Gastrocnemius medialis (tissue), 4 donors: ENCODE measurements at regions not wholly inside any gene's neighbourhood (a gene's known extent, or its start where the extent isn't known, plus 50 kb on each side); places are given as distances from the start of the nearest gene placed in this dataset.

Experiments
- ATAC-seq, 2 donors: fragments of 150-250 bp; one replicate each; pipeline ENCODE4 v1.9.1; 2016
- DNase-seq, 2 donors: peaks; one replicate each; pipeline ENCODE4 v3.0.0-alpha.2; 2019
- H3K27ac ChIP-seq, 4 donors: fragments of 200-600 bp; sonication (generic); 1 replicate in 1 of 4; 2 replicates in 3 of 4; pipeline ENCODE4 v1.5.1; 2016 to 2018; ENCODE audit warnings: mild to moderate bottlenecking in 2 of 4, moderate library complexity in 1 of 4
- H3K27me3 ChIP-seq, 3 donors: fragments of 200-600 bp; sonication (generic) in 2 of 3; 1 replicate in 1 of 3; 2 replicates in 2 of 3; pipeline versions ENCODE4 v1.5.1 to v1.6.0; 2016 to 2019; ENCODE audit warnings: mild to moderate bottlenecking in 1 of 3, moderate library complexity in 1 of 3
- H3K36me3 ChIP-seq, 2 donors: fragments of 200-600 bp; sonication (generic) in 1 of 2; one replicate each; pipeline ENCODE4 v1.5.1; 2017 to 2018
- H3K4me1 ChIP-seq, 2 donors: fragments of 200-600 bp; sonication (generic) in 1 of 2; one replicate each; pipeline ENCODE4 v1.5.1; 2016 to 2017; ENCODE audit warnings: mild to moderate bottlenecking in 2 of 2
- H3K4me3 ChIP-seq, 4 donors: fragments of 200-600 bp; sonication (generic) in 3 of 4; 1 replicate in 1 of 4; 2 replicates in 3 of 4; pipeline ENCODE4 v1.5.1; 2016 to 2019; ENCODE audit warnings: mild to moderate bottlenecking in 2 of 4
- H3K9me3 ChIP-seq, 3 donors: fragments of 200-600 bp; sonication (generic) in 2 of 3; 1 replicate in 1 of 3; 2 replicates in 2 of 3; pipeline ENCODE4 v1.5.1; 2016 to 2019
- CTCF ChIP-seq, 5 experiments: fragments of 450-650 bp in 3 of 5; fragments of 200-600 bp in 2 of 5; sonication (generic) in 2 of 5; IDR thresholded peaks in 4 of 5; conservative IDR thresholded peaks in 1 of 5; 1 replicate in 4 of 5; 2 replicates in 1 of 5; pipeline ENCODE4 v1.5.1; 2016 to 2019; ENCODE audit warnings: antibody characterized with exemption in 5 of 5, mild to moderate bottlenecking in 3 of 5, moderate library complexity in 3 of 5
- POLR2A ChIP-seq, 2 donors: fragments of 450-650 bp; IDR thresholded peaks; one replicate each; pipeline ENCODE4 v1.6.1; 2017; ENCODE audit warnings: antibody characterized with exemption in 2 of 2, mild to moderate bottlenecking in 2 of 2, moderate library complexity in 2 of 2
- in situ Hi-C, 4 donors: fragments of 200-750 bp; cut with MboI; loops; one replicate each; pipeline versions ENCODE4 v1.15.0 to v1.8.0; 2017; ENCODE audit warnings: low sequenced_read_pairs in 4 of 4
- intact Hi-C: fragments of 100-400 bp; cut with DNase I; formaldehyde crosslinking; loops from one replicate; pipeline ENCODE4 v1.15.1; 2023; ENCODE audit warnings: low total_unique reads

DNA sequence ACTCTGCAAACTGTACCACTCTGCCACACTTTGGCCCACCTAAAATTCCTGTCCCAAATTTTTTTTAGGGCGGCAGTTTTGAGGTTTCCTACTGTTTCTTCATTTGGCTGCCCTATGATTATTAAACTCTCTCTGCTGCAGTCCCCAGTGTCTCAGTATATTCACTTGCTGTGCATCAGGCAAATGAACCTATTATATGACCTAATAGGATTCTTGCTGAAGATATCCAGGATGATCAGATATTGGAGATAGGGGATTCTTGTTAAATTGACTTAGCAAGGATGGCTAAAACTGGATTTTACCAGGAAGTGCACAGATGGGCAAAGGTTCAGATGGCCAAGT lies 410.8 kb upstream of the DDI1 start:
- in situ Hi-C loops (no loop called here), intact Hi-C loops (no loop called here)
- Histone ChIP-seq H3K4me1 (no peaks in the 10 kb centered on the region), H3K27ac (no peak overlapping the region), H3K4me3 (no peak overlapping the region), H3K9me3 (no peaks in the 10 kb centered on the region), H3K27me3 (no peaks in the 10 kb centered on the region), H3K36me3 (no peaks in the 10 kb centered on the region)
- DNase-seq (no peak), ATAC-seq (no peak)
- no peak for TF ChIP-seq CTCF (IDR thresholded peaks at IDR 0.05 in 4 of 5, conservative IDR thresholded peaks at IDR 0.05 in 1 of 5)
- TF ChIP-seq POLR2A (IDR thresholded peaks at IDR 0.05) = no peak

DNA sequence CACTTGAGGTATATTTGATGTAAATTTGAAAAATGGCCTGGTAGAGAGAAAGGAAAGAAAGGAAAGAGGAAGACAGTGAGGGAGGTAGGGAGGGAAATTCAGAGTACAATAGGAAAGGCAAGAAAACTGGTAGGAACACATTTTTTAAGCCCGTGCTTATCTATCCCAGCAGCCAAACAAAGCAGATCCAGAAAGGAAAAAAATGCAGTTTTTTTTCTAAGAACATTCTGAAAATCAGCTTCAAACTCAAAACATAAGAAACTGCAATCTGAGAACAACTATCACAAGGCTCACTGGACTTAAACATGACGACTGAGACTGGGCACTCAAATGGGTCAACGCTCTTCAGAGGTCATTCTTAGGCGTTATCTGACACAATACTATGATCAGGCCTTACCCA lies 408.3 kb upstream of the DDI1 start:
- no peak overlapping the region for H3K27ac ChIP-seq
- H3K4me1 ChIP-seq = no peaks in the 10 kb centered on the region
- H3K9me3 ChIP-seq = no peaks in the 10 kb centered on the region
- in situ Hi-C loops = no loop called here
- intact Hi-C loops = no loop called here
- H3K27me3 ChIP-seq = no peaks in the 10 kb centered on the region
- H3K36me3 ChIP-seq = no peaks in the 10 kb centered on the region
- no peak overlapping the region for H3K4me3 ChIP-seq
- DNase-seq (no peak), ATAC-seq (no peak)
- TF ChIP-seq CTCF (IDR thresholded peaks at IDR 0.05 in 4 of 5, conservative IDR thresholded peaks at IDR 0.05 in 1 of 5) (no peak), POLR2A (IDR thresholded peaks at IDR 0.05) (no peak)

DNA sequence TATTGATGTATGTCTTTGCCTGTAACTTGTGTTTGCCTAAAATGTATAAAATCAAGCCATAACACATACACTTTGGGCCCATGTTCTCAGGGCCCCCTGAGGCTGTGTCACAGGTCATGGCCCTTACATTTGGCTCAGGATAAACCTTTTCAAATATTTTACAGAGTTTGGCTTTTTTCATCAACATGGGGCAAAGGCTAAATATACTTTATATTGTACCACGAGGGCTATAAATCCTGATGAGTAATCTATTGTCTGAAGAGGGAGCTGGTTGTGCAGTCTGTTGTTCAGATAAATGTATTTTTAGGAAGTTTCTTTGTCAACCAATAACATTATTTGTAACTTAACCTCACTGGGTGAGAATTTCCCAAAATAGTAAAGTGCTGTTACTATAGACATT lies 404.6 kb upstream of the DDI1 start:
- TF ChIP-seq POLR2A (IDR thresholded peaks at IDR 0.05) (no peak), CTCF (IDR thresholded peaks at IDR 0.05 in 4 of 5, conservative IDR thresholded peaks at IDR 0.05 in 1 of 5) (no peak)
- H3K27ac ChIP-seq = no peak overlapping the region
- in situ Hi-C loops = no loop called here
- intact Hi-C loops = no loop called here
- ATAC-seq (no peak), DNase-seq (no peak)
- no peak overlapping the region for H3K4me3 ChIP-seq
- H3K27me3 ChIP-seq = no peaks in the 10 kb centered on the region
- H3K9me3 ChIP-seq = no peaks in the 10 kb centered on the region
- H3K36me3 ChIP-seq = no peaks in the 10 kb centered on the region
- H3K4me1 ChIP-seq = no peaks in the 10 kb centered on the region

DNA sequence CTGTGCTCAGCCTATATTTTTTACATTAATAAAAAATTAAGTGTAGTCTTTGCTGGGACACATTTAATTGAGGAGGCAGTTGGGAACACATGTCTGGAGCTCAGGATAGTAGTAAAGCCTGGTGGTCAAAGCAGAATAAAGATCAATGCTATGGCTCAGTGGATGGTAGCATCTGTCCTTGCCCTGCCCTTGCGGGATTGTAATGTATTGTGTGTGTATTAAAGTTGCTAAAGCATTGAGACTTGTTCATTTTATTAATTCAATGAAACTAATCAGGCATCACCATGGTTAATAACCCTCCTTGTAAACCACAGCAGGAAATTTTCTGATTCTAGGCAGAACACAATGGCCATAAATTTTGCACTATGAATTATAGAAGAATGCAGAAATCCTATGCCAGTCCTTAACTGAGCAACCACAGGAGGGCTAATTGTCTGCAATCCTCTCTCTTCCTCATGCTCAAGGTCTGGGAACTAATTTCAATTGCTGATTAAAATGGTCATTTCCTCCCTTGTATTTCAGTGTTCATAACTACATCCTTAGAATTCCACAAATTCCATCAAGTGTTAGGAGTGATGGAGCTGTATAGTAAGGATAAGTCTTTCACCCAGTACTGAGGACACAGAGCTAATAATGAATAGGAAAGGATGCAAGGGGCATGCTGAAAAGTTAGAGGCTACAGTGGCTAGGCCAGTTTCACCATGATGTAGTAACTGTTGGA lies 403.2 kb upstream of the DDI1 start:
- intact Hi-C loops = no loop called here
- in situ Hi-C loops = no loop called here
- no peaks in the 10 kb centered on the region for H3K9me3 ChIP-seq
- DNase-seq (no peak), ATAC-seq (no peak)
- H3K27me3 ChIP-seq = no peaks in the 10 kb centered on the region
- H3K36me3 ChIP-seq = no peaks in the 10 kb centered on the region
- H3K27ac ChIP-seq = no peak overlapping the region
- TF ChIP-seq CTCF (IDR thresholded peaks at IDR 0.05 in 4 of 5, conservative IDR thresholded peaks at IDR 0.05 in 1 of 5) (no peak), POLR2A (IDR thresholded peaks at IDR 0.05) (no peak)
- H3K4me3 ChIP-seq = no peak overlapping the region
- H3K4me1 ChIP-seq = no peaks in the 10 kb centered on the region
